ENCODE measurements at regions not wholly inside any gene's neighbourhood (a gene's known extent, or its start where the extent isn't known, plus 50 kb on each side); places are given as distances from the start of the nearest gene placed in this dataset.
"Not testable (repeated sequence)": the region's sequence is repeated elsewhere in the genome, so short reads cannot be mapped to it uniquely, and the experiment has no call there.

DNA sequence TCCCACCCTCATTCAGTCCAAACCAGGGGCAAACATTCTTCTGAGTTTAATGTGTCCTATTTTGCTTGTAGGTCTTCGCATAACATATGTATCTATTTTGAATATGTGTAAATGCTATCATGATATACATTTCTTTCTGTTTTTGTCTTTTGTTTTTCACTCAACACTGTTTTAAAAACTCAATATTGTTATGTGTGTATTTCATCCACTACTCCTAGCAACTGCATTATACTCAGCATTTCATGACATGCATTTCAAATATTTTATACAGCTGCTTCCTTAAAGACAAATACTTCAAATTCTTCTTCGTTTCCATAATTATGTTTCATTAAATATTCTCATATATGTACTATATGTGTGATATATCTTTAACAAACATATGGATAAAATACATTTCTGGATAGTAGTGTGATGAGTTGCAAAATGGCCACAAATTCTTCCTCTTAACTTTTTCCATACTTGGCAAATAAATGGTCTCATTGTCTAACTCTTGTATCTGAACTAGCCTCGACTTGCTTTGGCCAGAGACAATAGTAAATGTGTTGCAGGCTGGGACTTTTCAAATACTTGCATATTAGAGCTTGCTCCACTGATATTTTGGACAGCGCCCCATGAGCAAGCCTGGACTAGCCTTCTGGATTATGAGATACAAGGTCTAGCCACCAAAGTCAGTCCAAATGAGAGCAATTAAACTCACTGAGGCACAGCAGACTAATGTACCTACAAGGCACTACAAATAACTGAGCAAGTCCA, 539.7 kb upstream of the KCND2 start:
- Histone ChIP-seq H3K27me3 (no peaks in the 10 kb centered on the region), H3K4me3 (no peak overlapping the region), H3K27ac (no peak overlapping the region), H3K4me1 (no peaks in the 10 kb centered on the region), H3K9me3 (no peaks in the 10 kb centered on the region), H3K36me3 (no peaks in the 10 kb centered on the region)
- ATAC-seq (no peak), DNase-seq (no peak)
- intact Hi-C loops (cut with DNase I): no loop called here
- TF ChIP-seq CTCF (IDR thresholded peaks at IDR 0.05): no peak

DNA sequence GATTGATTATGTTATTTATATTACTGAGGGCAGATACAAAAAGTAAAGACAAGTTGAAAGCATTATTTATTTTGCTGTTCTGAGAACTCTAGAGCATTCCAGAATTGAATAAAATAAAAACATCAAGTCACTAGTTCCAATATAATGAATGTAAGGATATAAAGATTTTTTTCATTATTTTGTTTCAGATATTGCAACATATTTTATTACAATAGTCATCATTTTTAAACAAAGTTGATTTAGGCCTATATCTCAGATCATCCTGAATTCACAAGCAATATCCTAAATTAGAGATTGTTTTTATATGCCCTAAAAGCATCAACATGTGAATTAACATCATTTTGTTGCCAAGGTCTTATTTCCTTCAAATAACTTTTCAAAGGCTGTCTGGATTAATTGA, 535.6 kb upstream of the KCND2 start:
- no peak for DNase-seq
- Histone ChIP-seq H3K4me3 (no peak overlapping the region), H3K27me3 (no peaks in the 10 kb centered on the region)

GRCh38 chr7:119745280-119745679, 527.7 kb upstream of the KCND2 start:
- intact Hi-C loops (cut with DNase I); H3K4me1 ChIP-seq; H3K9me3 ChIP-seq; ATAC-seq; DNase-seq; H3K27ac ChIP-seq; H3K36me3 ChIP-seq; H3K27me3 ChIP-seq; H3K4me3 ChIP-seq: not testable (repeated sequence)

More for the DNA sequence above, 535.6 kb upstream of the KCND2 start:
- Histone ChIP-seq H3K9me3 (no peaks in the 10 kb centered on the region), H3K27ac (no peak overlapping the region), H3K4me1 (no peaks in the 10 kb centered on the region), H3K36me3 (no peaks in the 10 kb centered on the region)
- ATAC-seq: no peak
- intact Hi-C loops (cut with DNase I): no loop called here
- TF ChIP-seq CTCF (IDR thresholded peaks at IDR 0.05): no peak

GRCh38 chr7:119748251-119748860, 524.6 kb upstream of the KCND2 start:
- DNase-seq (peak in 2 of 4 donors; percentile 48 to 56), ATAC-seq (no peak)
- Histone ChIP-seq H3K36me3 (no peaks in the 10 kb centered on the region), H3K4me1 (no peaks in the 10 kb centered on the region), H3K27ac (no peak overlapping the region), H3K4me3 (no peak overlapping the region), H3K27me3 (no peaks in the 10 kb centered on the region), H3K9me3 (no peaks in the 10 kb centered on the region)
- intact Hi-C loops (cut with DNase I): no loop called here
- no peak for TF ChIP-seq CTCF (IDR thresholded peaks at IDR 0.05)

GRCh38 chr7:119748991-119749390, 524.0 kb upstream of the KCND2 start:
- no peak for TF ChIP-seq CTCF (IDR thresholded peaks at IDR 0.05)
- Histone ChIP-seq H3K4me1 (no peaks in the 10 kb centered on the region), H3K9me3 (no peaks in the 10 kb centered on the region), H3K27me3 (no peaks in the 10 kb centered on the region), H3K27ac (no peak overlapping the region), H3K36me3 (no peaks in the 10 kb centered on the region), H3K4me3 (no peak overlapping the region)
- ATAC-seq (no peak), DNase-seq (no peak)
- intact Hi-C loops (cut with DNase I): no loop called here
